ENCODE measurements at regions not wholly inside any gene's neighbourhood (a gene's known extent, or its start where the extent isn't known, plus 50 kb on each side); places are given as distances from the start of the nearest gene placed in this dataset.

DNA sequence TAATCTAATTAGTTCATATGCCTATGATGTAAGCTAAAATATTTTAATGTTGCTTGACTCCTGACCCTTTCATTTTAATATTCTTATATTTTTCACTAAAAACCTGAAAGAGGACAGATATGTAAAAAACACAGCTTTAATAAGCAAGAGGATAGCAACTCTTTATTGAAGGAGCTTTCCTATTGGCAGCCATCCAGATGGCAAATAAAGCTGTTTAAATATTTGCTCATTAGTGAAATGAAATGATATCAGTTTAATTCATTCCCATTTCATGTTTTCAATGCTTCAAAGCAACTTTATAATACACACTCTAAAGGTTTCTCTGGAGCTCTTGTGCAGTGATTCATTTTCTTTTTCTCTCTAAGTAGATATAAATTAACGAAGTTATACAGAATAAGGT is 473.4 kb downstream of the PCDH7 start:
- TF ChIP-seq, protein P1, sequence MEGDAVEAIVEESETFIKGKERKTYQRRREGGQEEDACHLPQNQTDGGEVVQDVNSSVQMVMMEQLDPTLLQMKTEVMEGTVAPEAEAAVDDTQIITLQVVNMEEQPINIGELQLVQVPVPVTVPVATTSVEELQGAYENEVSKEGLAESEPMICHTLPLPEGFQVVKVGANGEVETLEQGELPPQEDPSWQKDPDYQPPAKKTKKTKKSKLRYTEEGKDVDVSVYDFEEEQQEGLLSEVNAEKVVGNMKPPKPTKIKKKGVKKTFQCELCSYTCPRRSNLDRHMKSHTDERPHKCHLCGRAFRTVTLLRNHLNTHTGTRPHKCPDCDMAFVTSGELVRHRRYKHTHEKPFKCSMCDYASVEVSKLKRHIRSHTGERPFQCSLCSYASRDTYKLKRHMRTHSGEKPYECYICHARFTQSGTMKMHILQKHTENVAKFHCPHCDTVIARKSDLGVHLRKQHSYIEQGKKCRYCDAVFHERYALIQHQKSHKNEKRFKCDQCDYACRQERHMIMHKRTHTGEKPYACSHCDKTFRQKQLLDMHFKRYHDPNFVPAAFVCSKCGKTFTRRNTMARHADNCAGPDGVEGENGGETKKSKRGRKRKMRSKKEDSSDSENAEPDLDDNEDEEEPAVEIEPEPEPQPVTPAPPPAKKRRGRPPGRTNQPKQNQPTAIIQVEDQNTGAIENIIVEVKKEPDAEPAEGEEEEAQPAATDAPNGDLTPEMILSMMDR (IDR thresholded peaks at IDR 0.05) = no peak
- TF ChIP-seq POLR2A (IDR thresholded peaks at IDR 0.05) (no peak), EP300 (IDR thresholded peaks at IDR 0.05) (no peak), POLR2AphosphoS5 (IDR thresholded peaks at IDR 0.05) (no peak)

All from stomach (tissue), 4 donors.